ENCODE measurements at regions not wholly inside any gene's neighbourhood (a gene's known extent, or its start where the extent isn't known, plus 50 kb on each side); places are given as distances from the start of the nearest gene placed in this dataset.
"Not testable (repeated sequence)": the region's sequence is repeated elsewhere in the genome, so short reads cannot be mapped to it uniquely, and the experiment has no call there.

DNA sequence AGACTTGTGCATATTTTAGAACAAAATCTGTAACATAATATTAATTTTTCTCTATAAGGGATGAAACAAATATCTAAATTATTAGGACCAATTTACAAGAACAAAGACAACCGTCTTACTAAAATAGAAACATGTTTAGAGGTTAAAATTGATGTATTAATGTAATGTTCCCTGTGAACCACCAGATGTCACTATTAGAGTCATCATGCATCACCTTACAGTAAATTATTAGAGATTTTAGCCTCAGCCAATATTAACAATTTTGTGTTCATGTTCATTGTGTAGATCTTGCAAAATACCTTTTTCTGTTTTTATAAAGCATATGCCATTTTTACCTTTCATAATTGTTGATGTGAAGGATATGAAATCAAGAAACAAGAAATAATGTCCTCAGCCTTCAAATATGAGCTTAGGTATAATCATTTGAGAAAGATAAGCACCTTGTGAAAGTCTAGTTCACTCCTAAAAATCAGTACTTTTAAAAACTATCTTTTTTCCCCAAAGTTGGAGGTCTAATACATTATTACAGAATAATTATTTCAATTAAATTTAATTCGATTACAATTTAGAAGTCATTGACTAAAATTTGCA, 344.3 kb upstream of the KCNH7 start:
- peak; percentile 46 for DNase-seq

DNA sequence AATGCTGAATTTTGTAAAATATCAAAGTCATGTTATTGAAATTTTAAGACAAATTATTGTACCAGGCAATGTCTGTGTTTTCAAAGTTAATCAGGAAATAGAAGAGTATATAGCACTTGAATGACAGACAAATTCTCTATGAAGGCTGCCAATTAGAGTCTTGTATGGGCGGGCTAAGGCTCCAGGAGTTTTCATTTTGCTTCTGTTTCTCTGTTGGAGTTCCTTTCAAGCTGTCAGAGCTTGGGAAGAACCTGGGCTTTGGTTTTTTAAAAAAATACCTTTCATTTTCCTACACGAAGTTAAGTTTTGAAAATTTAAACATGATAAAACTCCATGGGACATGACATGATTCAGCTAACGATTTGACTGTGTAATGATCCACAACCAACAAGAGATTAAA, 339.0 kb upstream of the KCNH7 start:
- DNase-seq: no peak

DNA sequence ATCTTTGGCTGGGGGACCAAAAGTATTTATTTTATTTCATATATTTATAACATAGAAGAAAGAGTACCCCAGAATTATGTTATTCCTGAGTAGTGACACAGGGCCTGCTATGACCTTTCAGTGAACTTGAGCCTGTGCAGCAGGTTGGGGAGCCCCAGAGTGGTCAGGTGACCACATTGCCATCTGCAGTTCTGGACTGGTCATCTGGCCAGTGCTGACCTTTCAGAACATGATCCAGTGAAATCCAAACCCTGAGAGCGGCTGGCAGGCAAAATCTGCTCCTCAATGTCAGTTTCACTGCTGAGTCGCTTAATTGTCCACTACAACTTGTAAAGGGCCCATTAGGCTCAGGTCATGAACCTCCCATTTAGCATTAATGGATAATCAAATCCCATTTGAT, 336.7 kb upstream of the KCNH7 start:
- no peak for DNase-seq

DNA sequence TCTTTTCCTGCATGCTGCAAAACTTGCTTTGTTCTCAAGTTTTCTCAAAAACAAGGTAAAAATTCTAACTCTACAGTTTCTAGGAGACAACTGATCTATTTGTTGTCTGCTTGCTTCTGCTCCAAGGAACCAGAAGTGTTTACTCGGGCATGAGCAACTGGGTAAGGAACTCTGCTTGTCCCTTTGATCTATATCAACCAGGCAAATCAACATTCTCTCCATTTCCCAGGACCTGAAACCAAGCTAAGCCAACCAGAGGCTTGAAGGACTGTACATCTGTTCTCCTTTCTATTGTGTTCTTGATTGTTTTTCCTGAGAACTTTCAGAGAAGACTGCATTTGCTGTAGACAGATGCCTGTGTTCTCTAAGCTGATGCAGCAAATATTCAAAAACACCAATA, 335.0 kb upstream of the KCNH7 start:
- no peak for DNase-seq

DNA sequence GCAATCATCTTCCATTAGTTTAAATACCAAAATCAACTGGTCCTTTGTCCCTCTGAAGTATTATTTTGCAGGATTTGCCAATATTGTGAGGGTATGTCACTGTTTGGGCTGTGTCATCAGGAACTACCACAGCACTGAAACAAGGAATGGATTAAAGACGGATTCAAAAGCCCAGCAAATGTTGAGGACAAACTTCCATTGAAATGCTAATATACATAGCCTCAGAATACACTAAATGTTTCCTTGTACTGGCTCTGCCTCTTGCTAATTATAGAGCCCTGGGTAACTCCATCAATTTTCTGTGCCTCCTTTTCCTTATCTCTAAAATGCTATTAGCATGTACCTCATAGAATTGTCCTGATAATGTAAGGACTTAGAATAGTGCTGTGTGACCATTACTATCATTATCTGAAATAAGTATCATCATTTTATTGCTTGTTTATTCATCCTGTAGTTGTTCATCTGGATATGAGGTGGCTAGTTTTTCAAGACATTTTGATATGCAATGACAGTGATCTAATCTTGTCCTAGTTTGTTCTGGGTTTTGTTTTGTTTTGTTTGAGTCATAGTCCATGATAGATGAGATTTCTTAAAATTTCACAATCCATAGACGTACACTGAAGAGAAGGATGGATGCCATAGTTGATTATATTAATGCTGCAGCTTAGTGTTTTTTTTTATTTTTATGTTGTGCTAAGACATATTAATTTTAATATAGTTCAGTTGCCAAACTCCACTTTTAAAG, 333.4 kb upstream of the KCNH7 start:
- DNase-seq: no peak

DNA sequence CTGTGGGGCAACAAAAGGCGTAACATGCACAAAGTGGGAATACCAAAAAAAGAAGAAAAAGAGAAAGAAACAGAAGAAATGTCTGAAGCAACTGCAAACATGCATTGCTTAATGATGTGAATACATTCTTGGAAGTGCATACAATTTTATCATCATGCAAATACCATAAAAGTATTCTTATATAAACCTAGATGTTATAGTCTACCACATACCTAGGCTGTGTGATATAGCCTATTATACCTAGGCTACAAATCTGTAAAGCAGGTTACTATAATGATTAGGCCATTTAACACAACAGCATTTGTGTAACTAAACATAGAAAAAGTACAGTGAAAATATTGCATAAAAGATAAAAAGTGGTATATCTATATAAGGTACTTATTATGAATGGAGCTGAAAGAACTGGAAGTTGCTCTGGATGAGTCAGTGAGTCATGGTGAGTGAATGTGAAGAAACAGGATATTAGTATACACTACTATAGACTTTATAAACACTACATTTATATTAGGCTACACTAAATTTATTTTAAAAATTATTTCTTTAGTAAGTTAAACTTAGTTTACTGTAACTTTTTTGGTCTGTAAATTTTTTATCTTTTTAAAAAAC, 319.4 kb upstream of the KCNH7 start:
- peak; percentile 1 for DNase-seq

DNA sequence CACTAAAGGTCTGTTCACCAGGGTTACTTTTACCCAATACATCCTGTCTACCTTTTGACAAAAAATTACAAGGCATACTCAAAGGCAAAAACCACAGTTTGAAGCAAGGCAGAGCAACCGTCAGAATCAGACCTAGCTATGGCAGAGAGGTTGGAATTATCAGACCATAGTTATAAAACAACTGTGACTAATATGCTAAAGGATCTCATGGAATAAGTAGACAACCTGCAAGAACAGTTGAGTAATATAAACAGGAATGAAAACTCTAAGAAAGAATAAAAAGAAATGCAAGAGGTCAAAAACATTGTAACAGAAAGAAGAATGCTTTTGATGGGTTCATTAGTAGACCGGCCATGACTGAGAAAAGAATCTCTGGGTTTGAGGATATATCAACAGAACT, 318.8 kb upstream of the KCNH7 start:
- DNase-seq: no peak

DNA sequence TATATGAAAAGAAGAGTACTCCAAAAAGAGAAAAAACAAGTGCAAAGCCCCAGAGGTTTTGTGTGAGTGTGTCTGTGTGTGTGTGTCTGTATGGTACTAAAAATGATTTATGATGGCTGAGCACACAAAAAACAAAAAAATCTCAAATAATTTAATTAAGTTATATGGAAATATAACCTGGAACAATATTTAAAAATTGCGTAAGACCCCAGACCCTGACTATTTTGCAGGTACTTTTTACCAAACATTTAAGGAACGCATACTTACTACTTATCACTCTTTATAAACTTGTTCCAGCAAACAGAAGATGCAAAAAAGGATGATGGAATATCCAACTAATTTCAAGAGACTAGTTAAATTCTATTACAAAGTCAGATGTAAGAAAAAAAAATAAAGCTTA, 317.4 kb upstream of the KCNH7 start:
- no peak for DNase-seq

DNA sequence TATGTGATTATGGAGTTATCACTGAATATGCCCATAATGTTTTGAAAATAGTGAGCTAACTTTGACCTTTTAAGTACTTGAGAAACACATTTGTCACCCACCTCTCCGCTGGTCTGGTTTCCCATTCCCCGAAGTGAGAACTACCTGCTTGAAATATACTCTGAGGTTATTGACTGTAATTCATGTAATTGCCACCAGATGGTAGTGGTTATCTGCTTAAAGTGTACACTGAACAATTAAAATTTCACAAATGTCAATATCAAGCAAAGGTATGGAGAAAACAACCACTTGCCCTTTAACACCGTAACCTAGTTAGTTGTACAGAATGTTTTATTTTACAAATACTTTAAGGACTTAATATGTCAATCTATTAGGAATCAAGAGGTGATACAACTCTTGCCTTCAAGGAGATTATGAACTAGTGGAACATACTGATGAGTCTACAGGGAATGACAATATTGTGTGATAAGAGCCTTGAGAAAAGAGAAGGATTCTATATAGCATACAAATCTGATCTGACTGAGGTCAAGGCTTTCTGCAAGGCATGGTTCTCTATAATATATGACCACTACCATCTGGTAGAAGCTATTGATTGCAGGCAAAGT, 316.8 kb upstream of the KCNH7 start:
- peak; percentile 58 for DNase-seq

DNA sequence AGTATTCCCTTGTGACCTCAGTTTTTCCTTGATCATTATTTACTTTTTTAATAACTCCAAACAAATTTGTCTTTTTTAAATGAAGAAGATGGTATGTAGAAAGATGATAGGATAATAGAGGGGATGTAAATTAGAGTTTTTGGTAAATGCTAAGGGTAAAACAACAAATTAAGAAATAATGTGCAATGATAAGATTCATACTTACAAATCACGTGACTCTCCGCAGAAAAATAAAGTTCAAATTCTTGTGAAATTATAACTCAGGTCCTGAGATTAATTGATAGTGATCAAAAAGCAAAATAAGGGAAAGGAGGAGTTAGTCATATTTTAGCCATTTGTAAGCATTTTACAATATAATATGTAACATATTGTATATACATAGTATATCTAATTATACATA, 304.1 kb upstream of the KCNH7 start:
- no peak for DNase-seq

DNA sequence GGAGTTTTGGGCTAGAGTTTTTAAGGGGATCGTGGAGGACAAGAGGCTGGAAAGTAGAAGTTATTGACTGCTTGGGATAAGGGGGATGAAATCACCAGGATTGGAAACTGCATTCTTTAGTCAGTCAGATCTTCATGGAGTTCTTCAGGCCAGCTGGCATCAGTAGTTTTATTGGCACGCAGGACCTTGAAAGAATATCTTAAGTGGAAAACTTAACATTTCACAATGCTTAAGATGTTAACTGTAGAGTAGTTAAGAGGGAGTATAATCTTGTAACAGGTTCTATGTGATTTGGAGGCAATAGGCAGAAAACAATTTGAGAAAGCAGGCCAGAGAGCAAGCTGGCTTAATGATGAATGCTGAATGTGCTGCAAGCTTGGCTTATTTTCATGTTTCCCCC, 300.4 kb upstream of the KCNH7 start:
- no peak for DNase-seq

DNA sequence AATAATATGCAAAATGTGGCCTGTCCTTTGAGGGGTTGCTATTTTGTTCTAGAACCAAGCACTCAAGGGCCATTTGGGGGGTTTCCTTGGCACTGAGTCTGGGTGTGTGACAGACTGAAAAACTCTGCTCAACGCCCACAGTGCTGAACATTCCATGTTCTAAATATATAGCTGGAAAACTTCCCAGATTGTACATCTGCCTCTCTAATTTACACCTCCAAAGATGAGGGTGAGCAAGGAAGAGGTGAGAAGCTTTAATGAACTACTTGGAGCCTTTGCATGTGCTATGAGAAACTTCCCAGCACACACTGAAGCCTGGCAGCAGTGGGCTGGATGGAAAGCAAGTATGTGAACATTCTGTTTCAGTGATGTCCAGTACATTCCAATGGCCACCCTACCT, 296.7 kb upstream of the KCNH7 start:
- no peak for DNase-seq

DNA sequence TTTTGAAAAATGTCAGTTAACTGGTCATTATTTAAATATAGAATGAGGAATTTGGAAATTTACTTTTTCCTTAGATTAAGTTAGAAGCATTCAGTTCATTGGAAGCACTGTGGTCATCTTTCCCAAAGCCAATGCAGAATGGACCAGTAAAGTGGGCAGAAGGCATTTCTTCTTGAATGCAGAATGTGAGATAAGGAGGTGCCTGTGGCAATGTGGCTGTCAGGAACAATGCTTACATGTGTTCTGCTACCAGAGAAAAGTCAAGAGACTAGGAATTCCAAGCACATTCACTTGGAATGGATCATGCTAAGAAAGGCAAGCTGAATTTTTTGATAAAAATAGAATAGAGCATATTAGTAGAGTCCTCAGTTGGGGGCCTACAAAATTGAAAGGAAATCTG, 295.0 kb upstream of the KCNH7 start:
- no peak for DNase-seq

DNA sequence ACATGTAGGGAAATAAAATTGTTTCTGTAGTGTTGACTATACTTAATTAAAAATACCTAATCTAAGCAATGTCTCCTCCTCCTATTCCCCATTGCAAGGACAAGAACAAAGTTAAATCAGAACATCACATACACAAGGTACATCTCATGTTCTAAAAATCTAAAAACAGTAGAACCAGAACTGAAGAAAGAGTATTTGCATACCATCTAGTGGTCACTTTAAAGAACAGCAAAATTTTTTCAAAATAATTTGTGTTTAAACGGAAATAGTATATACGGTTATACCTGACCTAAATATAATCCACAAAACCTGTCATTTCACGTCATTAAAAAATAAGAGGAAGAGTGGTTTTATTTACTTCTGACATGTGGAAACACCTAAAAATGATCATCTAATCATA, 294.3 kb upstream of the KCNH7 start:
- peak; percentile 35 for DNase-seq

DNA sequence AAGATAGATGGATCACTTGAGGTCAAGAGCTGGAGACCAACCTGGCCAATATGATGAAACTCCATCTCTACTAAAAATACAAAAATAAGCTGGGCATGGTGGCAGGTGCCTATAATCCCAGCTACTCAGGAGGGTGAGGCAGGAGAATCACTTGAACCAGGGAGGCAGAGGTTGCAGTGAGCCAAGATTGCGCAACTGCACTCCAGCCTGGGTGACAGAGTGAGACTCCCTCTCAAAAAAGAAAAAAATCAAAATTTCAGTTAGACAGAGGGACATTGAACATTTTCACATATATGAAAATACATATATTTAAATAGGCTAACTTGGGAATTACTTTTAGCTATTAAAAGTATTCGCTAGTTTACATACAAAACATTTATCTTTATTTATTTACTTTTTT, 293.6 kb upstream of the KCNH7 start:
- DNase-seq: not testable (repeated sequence)

DNA sequence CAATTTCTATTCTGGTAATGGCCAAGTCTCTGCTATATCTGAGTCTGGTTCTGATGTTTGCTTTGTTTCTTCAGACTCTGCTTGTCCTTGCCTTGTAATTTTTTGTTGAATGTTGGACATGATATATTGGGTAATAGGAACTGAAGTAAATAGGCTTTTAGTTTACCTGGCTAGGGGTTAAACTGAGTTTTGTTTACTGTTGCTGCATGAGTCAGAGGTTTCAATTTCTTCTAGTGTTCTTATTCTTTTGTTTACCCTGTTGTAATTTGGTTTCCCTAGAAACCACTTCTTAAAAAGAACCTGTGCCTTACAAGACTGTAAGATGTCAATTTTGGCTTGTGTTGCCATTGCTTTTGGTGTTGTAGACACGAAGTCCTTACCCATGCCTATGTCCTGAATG, 285.0 kb upstream of the KCNH7 start:
- no peak for DNase-seq

DNA sequence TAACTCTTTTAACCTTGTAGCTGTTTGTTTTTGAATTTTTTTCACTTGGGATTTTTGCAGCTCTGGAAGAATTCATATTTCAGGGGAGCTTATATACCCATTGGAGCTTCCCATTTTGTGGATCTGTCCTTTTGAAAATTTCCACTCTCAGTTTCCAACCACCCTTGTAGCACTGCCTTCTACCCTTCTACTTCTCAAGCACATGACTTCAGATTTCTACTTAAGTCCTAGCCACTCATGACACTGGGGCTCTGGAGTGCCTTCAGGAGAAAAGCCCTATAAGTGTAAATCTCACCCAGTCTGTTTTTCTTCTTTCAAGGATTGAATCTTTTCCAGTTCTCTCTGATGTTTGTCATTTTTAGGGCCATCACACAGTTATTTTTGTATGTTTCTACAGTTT, 283.7 kb upstream of the KCNH7 start:
- DNase-seq: no peak

DNA sequence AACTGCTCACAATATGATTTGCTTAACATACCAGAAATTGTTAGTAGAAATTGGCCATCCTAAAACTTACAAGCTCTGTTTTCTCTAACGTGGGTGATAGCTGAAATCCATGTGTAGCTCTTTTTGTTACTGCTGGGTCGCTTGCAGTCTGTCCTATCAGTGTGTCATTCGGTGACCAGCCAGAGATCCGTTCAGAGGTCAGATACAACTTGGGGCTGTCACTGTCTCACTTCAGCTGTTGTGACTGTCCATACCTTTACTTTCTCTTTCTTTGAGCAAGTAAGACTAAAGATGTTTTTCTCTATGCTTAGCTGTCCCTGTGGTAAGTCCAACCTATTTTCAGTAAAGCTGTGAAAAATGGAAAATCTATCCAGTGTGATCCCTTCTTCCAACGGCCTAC, 282.9 kb upstream of the KCNH7 start:
- DNase-seq: no peak

DNA sequence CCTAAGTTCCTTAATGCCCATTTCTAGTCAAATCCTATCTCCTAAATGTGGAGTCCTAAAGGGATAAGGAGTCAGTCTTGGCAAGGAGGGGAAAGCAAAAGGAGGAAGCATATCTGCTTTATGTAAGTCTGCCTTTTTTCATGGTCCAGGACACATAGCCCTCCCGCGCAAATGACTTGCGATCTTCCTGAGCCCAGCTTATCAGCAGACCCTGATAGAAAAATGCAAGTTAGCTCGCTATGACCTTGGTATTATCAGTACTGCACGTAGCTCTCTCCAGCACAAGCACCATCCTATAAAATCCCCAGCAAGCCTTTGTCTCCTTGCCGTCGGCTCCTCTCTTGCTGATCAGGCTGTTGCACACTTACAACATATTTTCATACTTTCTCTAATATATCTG, 281.4 kb upstream of the KCNH7 start:
- DNase-seq: no peak

DNA sequence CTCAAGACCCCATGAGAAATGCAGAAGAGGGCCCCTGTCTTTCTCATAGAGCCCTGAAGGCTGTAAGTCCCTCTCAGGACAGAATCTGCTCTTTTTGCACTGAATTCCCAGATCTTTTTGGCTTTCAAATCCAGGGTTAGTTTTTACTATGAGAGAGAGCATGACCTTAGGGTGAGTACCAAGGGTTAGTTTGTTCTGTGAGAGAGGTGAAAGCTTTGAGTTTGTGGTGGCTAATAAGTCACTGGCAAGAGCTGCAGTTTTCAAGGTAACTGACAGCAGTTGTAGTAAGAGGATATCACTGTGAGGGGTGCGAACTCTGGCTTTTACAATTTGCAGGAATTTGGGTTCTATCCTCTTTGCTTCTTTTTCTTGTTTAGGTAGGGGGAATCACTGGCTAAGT, 248.4 kb upstream of the KCNH7 start:
- no peak for DNase-seq

DNA sequence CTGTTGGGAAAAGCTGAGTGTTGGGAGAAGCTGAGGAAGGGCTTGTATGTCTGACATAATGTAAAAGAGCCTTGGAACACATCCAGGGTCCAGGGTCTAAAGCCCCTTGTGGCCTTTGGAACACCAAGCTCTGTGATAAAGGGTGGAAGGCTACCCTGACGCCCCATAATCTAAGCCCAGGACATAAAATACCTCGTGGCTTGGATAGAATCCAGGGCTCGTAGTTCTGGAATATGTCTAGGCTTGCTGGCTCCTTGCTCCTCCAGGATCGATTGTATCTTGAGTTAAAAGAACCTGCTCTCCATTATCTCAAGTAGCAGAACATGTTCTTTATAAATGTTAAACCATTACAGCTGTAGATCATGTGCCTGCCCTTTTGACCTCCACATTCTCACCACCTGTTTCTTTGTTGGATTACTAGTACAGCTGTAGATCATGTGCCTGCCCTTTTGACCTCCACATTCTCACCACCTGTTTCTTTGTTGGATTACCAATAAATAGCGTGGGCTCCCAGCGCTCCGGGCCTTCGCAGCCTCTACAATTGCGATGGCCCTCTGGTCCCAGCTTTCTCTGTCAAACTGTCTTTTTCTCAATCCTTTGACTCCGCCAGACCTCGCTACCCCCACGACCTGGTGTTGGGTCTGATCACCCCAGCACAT, 246.9 kb upstream of the KCNH7 start:
- DNase-seq: not testable (repeated sequence)

DNA sequence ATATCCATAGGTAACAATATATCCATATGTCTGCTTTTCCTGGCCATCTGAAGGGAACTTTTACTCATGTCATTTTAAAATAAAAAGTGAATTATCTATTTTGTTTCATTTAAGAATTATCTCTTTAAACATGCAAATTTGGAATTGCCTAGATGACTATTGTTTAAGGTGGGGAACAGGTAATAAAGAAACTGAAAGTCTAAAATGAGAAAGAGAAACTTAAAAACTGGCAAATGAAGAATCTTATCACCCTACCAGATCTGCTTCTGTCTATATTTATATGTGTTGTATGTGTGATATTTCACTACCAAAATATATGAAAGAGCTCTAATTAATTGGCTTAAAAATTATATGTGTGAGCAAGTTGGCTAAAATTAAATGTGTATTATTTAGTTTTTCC, 243.2 kb upstream of the KCNH7 start:
- DNase-seq: no peak

DNA sequence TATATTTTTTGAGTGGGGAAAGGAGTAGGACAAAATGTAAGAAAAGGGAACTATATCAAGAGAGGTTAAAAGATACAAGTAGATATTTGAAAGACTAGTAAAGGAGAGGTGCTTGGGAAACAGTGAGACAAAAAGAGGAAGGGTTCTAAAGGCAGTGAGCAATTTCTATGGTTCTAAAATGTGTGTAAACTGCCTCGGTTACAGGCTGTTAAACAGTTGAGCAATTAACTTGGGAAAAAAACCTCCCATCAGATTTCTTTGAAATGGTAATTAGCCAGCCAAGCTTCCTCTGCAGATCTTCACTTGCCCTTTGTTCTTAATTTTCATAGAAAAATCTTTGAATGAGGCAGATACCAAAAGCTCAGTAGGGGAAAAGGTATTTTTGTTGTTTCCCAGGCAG, 238.7 kb upstream of the KCNH7 start:
- DNase-seq: peak; percentile 9

DNA sequence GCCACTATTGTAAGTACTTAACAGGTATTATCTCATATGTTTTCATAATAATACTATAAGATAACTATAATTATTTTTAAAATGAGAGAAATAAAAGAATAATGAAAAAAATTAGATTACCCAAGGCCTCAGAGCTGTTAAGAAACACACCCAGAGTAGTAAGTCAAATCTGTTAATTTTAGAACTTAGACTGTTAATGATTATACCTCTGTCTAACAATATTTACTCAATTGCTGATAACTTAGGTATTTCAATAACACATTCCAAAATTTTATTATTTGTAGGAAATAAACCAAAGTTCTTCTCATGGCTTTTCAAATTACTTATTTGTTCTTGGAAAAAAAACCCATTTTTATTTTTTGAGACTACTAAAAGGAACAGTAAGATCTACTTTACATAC, 227.5 kb upstream of the KCNH7 start:
- no peak for DNase-seq

All from hematopoietic multipotent progenitor cell treated with erythropoietin and hydrocortisone succinate and interleukin-3 and kit ligand, for 4 days (in vitro differentiated cells).